K562 (cell line): ENCODE measurements at regions not wholly inside any gene's neighbourhood (a gene's known extent, or its start where the extent isn't known, plus 50 kb on each side); places are given as distances from the start of the nearest gene placed in this dataset.

ENCODE experiments used
- CREB1 ChIP-seq, 2 experiments: sonication (generic) in 1 of 2; formaldehyde crosslinking in 1 of 2; IDR thresholded peaks; 2 replicates each; pipeline versions ENCODE4 v1.6.1 to v1.8.0; 2012 to 2022; ENCODE audit warnings: inconsistent platforms in 1 of 2, mild to moderate bottlenecking in 1 of 2, missing genetic modification reagents in 1 of 2, moderate library complexity in 1 of 2
- ZFP30 ChIP-seq: fragments of 250-450 bp; sonication (Bioruptor Pico); IDR thresholded peaks from 2 replicates; pipeline ENCODE4 v1.8.0; 2022; ENCODE audit warnings: moderate library complexity, mild to moderate bottlenecking, inconsistent platforms, borderline replicate concordance

DNA sequence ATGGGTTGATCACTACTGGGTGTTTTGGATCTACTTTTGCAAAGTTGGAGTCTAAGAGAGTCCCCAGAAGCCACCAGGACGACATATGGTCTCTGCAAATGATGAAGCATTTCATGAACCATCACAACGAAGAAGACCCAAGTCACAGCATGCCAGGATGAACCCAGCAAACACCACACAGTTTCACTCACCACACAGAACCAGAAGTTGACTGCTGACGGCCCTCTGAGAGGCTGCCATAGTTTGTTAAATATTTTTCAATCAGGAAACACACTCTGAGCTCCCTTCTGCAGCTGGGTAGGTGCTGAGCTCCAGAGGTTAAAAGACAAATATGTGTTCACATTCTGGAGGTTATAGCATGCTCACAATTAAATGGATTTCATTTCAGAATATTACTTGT is 271.4 kb downstream of the DCDC2C start:
- TF ChIP-seq ZFP30 (CRISPR knock-in tag) (no peak), CREB1 (IDR thresholded peaks at IDR 0.05) (no peak), CREB1 (CRISPR knock-in tag; IDR thresholded peaks at IDR 0.05) (no peak)
